GM12878 (cell line): ENCODE measurements at regions not wholly inside any gene's neighbourhood (a gene's known extent, or its start where the extent isn't known, plus 50 kb on each side); places are given as distances from the start of the nearest gene placed in this dataset.

Source experiments
- ATAC-seq: fragments of 200-7000 bp; cut with Tn5 transposase; 3 replicates; pipeline ENCODE4 v1.9.1; 2020; ENCODE audit warnings: mild to moderate bottlenecking, moderate library complexity
- BruUV-seq: library from RNA; stranded (reverse); fragments of 400-500 nt; replicated peaks from 2 replicates; lab custom pipeline; 2021; lab: Mats Ljungman, UMichigan
- CTCF ChIA-PET: fragments of 300-600 bp; sonication (Branson Sonifier 250); formaldehyde crosslinking; extraction: SDS; loops from one replicate; lab custom pipeline; 2021; ENCODE audit warnings: inconsistent platforms; lab: Yijun Ruan, JAX
- POLR2A ChIA-PET: fragments of 350-600 bp; formaldehyde crosslinking; extraction: SDS; loops from one replicate; lab custom pipeline; 2021; ENCODE audit warnings: inconsistent platforms; lab: Charles Lee
- RAD21 ChIA-PET: fragments of 300-600 bp; sonication (Branson Sonifier 250); formaldehyde crosslinking; loops from one replicate; lab custom pipeline; 2023; ENCODE audit warnings: antibody characterized with exemption; ENCODE audit not compliant: unreplicated experiment; lab: Charles Lee
- SMC1A ChIA-PET: fragments of 300-600 bp; sonication (Branson Sonifier 250); formaldehyde crosslinking; loops from one replicate; lab custom pipeline; 2023; ENCODE audit not compliant: unreplicated experiment, uncharacterized antibody; lab: Charles Lee
- DNase-seq: peaks from one replicate; pipeline ENCODE4 v3.0.0-alpha.2; 2011; ENCODE audit warnings: low read depth, low spot score
- FAIRE-seq: peaks from 3 replicates; lab custom pipeline; 2011; peaks lifted over from hg19 to GRCh38; lab: Jason Lieb, UNC
- H2AFZ ChIP-seq: 2 replicates; pipeline ENCODE4 v1.6.0; 2011; ENCODE audit warnings: low read depth, low read length, control low read depth; ENCODE audit not compliant: control insufficient read depth
- H3K27ac ChIP-seq: 2 replicates; pipeline ENCODE4 v1.5.1; 2011; ENCODE audit warnings: control low read depth; ENCODE audit not compliant: control insufficient read depth, insufficient read depth
- H3K27me3 ChIP-seq, 2 experiments: replicated peaks in 1 of 2; 2 replicates each; pipeline versions ENCODE4 v1.6.0 to v1.6.1; 2011; ENCODE audit warnings: low read length in 1 of 2; ENCODE audit not compliant: control insufficient read depth in 2 of 2, insufficient read depth in 2 of 2
- H3K36me3 ChIP-seq, 2 experiments: 2 replicates each; pipeline ENCODE4 v1.5.1; 2011; ENCODE audit warnings: low read length in 1 of 2; ENCODE audit not compliant: control insufficient read depth in 2 of 2, insufficient read depth in 2 of 2
- H3K4me1 ChIP-seq: 2 replicates; pipeline ENCODE4 v1.6.1; 2011; ENCODE audit warnings: mild to moderate bottlenecking, low read length, moderate library complexity, mixed read lengths; ENCODE audit not compliant: control insufficient read depth, insufficient read depth
- H3K4me2 ChIP-seq: 2 replicates; pipeline ENCODE4 v1.6.0; 2011; ENCODE audit warnings: control low read depth; ENCODE audit not compliant: control insufficient read depth, insufficient read depth
- H3K4me3 ChIP-seq: fragments of 200-600 bp; sonication (generic); 2 replicates; pipeline ENCODE4 v1.5.1; 2016
- H3K79me2 ChIP-seq: 2 replicates; pipeline ENCODE4 v1.6.0; 2011; ENCODE audit warnings: low read length; ENCODE audit not compliant: control insufficient read depth, insufficient read depth
- H3K9ac ChIP-seq: 2 replicates; pipeline ENCODE4 v1.8.0; 2011; ENCODE audit warnings: low read length, control low read depth, mixed read lengths; ENCODE audit not compliant: control insufficient read depth, insufficient read depth
- H3K9me3 ChIP-seq: replicated peaks from 3 replicates; pipeline ENCODE4 v1.5.1; 2011; ENCODE audit warnings: mild to moderate bottlenecking, low read length; ENCODE audit not compliant: control insufficient read depth, insufficient read depth
- H4K20me1 ChIP-seq: 2 replicates; pipeline ENCODE4 v1.6.0; 2011; ENCODE audit not compliant: control insufficient read depth, insufficient read depth
- EGR1 ChIP-seq, 2 experiments: IDR thresholded peaks; 1 replicate in 1 of 2; 2 replicates in 1 of 2; pipeline ENCODE4 v1.6.1; 2011 to 2012; ENCODE audit warnings: low read depth in 2 of 2, low read length in 2 of 2, borderline replicate concordance in 1 of 2, mild to moderate bottlenecking in 1 of 2, moderate library complexity in 1 of 2
- IKZF1 ChIP-seq: fragments of 450-650 bp; conservative IDR thresholded peaks from 2 replicates; pipeline ENCODE4 v1.6.1; 2017; ENCODE audit warnings: antibody characterized with exemption, mild to moderate bottlenecking
- KAT2A ChIP-seq: conservative IDR thresholded peaks from 2 replicates; pipeline ENCODE4 v1.6.1; 2011; ENCODE audit warnings: low read depth, low read length; ENCODE audit not compliant: control insufficient read depth
- KDM1A ChIP-seq: fragments of 200-600 bp; sonication (generic); IDR thresholded peaks from 2 replicates; pipeline ENCODE4 v1.6.1; 2016; ENCODE audit warnings: borderline replicate concordance
- NFIC ChIP-seq: IDR thresholded peaks from 2 replicates; pipeline ENCODE4 v1.6.1; 2012; ENCODE audit warnings: low read depth, mild to moderate bottlenecking, inconsistent platforms, low read length, moderate library complexity
- PAX5 ChIP-seq: IDR thresholded peaks from 2 replicates; pipeline ENCODE4 v1.6.1; 2011; ENCODE audit warnings: low read depth, low read length, borderline replicate concordance
- PKNOX1 ChIP-seq: fragments of 450-650 bp; IDR thresholded peaks from 2 replicates; pipeline ENCODE4 v1.6.1; 2016; ENCODE audit warnings: mild to moderate bottlenecking
- POU2F2 ChIP-seq: IDR thresholded peaks from 3 replicates; pipeline ENCODE4 v1.6.1; 2011; ENCODE audit warnings: low read depth, mild to moderate bottlenecking, low read length, borderline replicate concordance
- SIN3A ChIP-seq: IDR thresholded peaks from 2 replicates; pipeline ENCODE4 v1.6.1; 2012; ENCODE audit warnings: low read depth, low read length, improper control_type of control experiment
- SMAD1 ChIP-seq: fragments of 450-650 bp; IDR thresholded peaks from 2 replicates; pipeline ENCODE4 v1.6.1; 2018; ENCODE audit warnings: mild to moderate bottlenecking, low read depth; ENCODE audit not compliant: partially characterized antibody
- SREBF1 ChIP-seq: IDR thresholded peaks from 2 replicates; pipeline ENCODE4 v1.6.1; 2012; ENCODE audit warnings: mild to moderate bottlenecking, low read length
- TARDBP ChIP-seq: IDR thresholded peaks from 2 replicates; pipeline ENCODE4 v1.6.1; 2016; ENCODE audit warnings: borderline replicate concordance
- TCF7 ChIP-seq: IDR thresholded peaks from 2 replicates; pipeline ENCODE4 v1.6.1; 2014; ENCODE audit warnings: antibody characterized with exemption, borderline replicate concordance
- ZZZ3 ChIP-seq: IDR thresholded peaks from 2 replicates; pipeline ENCODE4 v1.6.1; 2011; ENCODE audit warnings: low read depth; ENCODE audit not compliant: control insufficient read depth, insufficient read length
- WGBS: methylation state at CpG from one replicate; pipeline ENCODE4 v1.1.6; 2016; ENCODE audit warnings: low lambda C conversion rate; ENCODE audit not compliant: insufficient replicate concordance, insufficient coverage; ENCODE audit errors: missing lambda C conversion rate; 5-methylcytosine and 5-hydroxymethylcytosine counted together
- in situ Hi-C: fragments of 300-500 bp; cut with MboI; formaldehyde crosslinking; loops from 9 replicates; pipeline ENCODE4 v1.14.3; 2018; ENCODE audit warnings: mixed read lengths
- intact Hi-C: fragments of 100-400 bp; cut with micrococcal nuclease; formaldehyde crosslinking; loops from one replicate; pipeline ENCODE4 v1.14.2; 2022; ENCODE audit not compliant: unreplicated experiment
- TF ChIP-seq, protein P1 (sequence below): IDR thresholded peaks from 2 replicates; pipeline ENCODE4 v1.6.1; 2011; ENCODE audit warnings: borderline replicate concordance, low read depth, mild to moderate bottlenecking, moderate library complexity, mixed read lengths, low read length; ENCODE audit not compliant: insufficient read depth; ENCODE audit errors: extremely low read length
- TF ChIP-seq, protein P2 (sequence below), 3 experiments: IDR thresholded peaks in 2 of 3; conservative IDR thresholded peaks in 1 of 3; 2 replicates each; pipeline ENCODE4 v1.5.1; 2011; ENCODE audit warnings: low read depth in 3 of 3, low read length in 3 of 3, mild to moderate bottlenecking in 3 of 3, control low read depth in 2 of 3, moderate library complexity in 2 of 3, inconsistent platforms in 1 of 3, mixed read lengths in 1 of 3; ENCODE audit not compliant: control insufficient read depth in 2 of 3, insufficient read depth in 1 of 3; ENCODE audit errors: extremely low read depth in 1 of 3
- TF ChIP-seq, protein P3 (sequence below): fragments of 150-350 bp; IDR thresholded peaks from 2 replicates; pipeline ENCODE4 v1.6.1; 2014; ENCODE audit warnings: mild to moderate bottlenecking, low read depth, low read length
- TF ChIP-seq, protein P4 (sequence below): fragments of 450-650 bp; IDR thresholded peaks from 2 replicates; pipeline ENCODE4 v1.6.1; 2017; ENCODE audit warnings: mild to moderate bottlenecking, low read depth, inconsistent platforms; ENCODE audit not compliant: poor library complexity, severe bottlenecking

- ATAC-seq = no peak
- intact Hi-C loops = no loop called here
- ChIA-PET POLR2A (no interaction called here), CTCF (interaction anchor here (5.8 kb wide), 1 partner anchor 196 kb away, joined by 206 read pairs; no protein-coding TSS in a partner anchor), RAD21 (no interaction called here), SMC1A (interaction anchor here (1.7 to 6.1 kb wide), 2 partner anchors 188 to 196 kb away, joined by 3 to 176 read pairs; no protein-coding TSS in a partner anchor)
- no TSS peak for BruUV-seq
- Histone ChIP-seq H3K9ac (no peak overlapping the region), H3K79me2 (no peaks in the 10 kb centered on the region), H3K9me3 (no peaks in the 10 kb centered on the region), H3K4me1 (no peaks in the 10 kb centered on the region), H4K20me1 (no peaks in the 10 kb centered on the region), H3K36me3 (no peaks in the 10 kb centered on the region), H3K4me3 (no peak overlapping the region), H2AFZ (no peak overlapping the region), H3K27me3 (no peaks in the 10 kb centered on the region; a peak in 1 of 4 replicates), H3K4me2 (no peak overlapping the region), H3K27ac (no peak overlapping the region)
- WGBS = 0% methylated on average over 2 of the region's 2 CpGs
- DNase-seq = no peak
- no peak for FAIRE-seq
- in situ Hi-C loops = no loop called here
- TF ChIP-seq, protein P1, sequence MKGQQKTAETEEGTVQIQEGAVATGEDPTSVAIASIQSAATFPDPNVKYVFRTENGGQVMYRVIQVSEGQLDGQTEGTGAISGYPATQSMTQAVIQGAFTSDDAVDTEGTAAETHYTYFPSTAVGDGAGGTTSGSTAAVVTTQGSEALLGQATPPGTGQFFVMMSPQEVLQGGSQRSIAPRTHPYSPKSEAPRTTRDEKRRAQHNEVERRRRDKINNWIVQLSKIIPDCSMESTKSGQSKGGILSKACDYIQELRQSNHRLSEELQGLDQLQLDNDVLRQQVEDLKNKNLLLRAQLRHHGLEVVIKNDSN = no peak
- TF ChIP-seq TARDBP (no peak), IKZF1 (no peak), TCF7 (no peak), POU2F2 (no peak), SREBF1 (no peak), EGR1 (IDR thresholded peaks at IDR 0.05; ENCODE audit: borderline replicate concordance in 1 of 2, low read depth in 2 of 2, low read length in 2 of 2) (no peak), KAT2A (no peak), PAX5 (no peak), NFIC (no peak), SIN3A (no peak), KDM1A (no peak), SMAD1 (no peak), ZZZ3 (no peak), PKNOX1 (no peak)
- TF ChIP-seq, protein P2, sequence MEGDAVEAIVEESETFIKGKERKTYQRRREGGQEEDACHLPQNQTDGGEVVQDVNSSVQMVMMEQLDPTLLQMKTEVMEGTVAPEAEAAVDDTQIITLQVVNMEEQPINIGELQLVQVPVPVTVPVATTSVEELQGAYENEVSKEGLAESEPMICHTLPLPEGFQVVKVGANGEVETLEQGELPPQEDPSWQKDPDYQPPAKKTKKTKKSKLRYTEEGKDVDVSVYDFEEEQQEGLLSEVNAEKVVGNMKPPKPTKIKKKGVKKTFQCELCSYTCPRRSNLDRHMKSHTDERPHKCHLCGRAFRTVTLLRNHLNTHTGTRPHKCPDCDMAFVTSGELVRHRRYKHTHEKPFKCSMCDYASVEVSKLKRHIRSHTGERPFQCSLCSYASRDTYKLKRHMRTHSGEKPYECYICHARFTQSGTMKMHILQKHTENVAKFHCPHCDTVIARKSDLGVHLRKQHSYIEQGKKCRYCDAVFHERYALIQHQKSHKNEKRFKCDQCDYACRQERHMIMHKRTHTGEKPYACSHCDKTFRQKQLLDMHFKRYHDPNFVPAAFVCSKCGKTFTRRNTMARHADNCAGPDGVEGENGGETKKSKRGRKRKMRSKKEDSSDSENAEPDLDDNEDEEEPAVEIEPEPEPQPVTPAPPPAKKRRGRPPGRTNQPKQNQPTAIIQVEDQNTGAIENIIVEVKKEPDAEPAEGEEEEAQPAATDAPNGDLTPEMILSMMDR (IDR thresholded peaks at IDR 0.05 in 2 of 3, conservative IDR thresholded peaks at IDR 0.05 in 1 of 3; ENCODE audit: control insufficient read depth in 2 of 3, extremely low read depth in 1 of 3, insufficient read depth in 1 of 3, low read depth in 3 of 3, low read length in 3 of 3) = no peak
- TF ChIP-seq, protein P3, sequence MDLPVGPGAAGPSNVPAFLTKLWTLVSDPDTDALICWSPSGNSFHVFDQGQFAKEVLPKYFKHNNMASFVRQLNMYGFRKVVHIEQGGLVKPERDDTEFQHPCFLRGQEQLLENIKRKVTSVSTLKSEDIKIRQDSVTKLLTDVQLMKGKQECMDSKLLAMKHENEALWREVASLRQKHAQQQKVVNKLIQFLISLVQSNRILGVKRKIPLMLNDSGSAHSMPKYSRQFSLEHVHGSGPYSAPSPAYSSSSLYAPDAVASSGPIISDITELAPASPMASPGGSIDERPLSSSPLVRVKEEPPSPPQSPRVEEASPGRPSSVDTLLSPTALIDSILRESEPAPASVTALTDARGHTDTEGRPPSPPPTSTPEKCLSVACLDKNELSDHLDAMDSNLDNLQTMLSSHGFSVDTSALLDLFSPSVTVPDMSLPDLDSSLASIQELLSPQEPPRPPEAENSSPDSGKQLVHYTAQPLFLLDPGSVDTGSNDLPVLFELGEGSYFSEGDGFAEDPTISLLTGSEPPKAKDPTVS = no peak
- TF ChIP-seq, protein P4, sequence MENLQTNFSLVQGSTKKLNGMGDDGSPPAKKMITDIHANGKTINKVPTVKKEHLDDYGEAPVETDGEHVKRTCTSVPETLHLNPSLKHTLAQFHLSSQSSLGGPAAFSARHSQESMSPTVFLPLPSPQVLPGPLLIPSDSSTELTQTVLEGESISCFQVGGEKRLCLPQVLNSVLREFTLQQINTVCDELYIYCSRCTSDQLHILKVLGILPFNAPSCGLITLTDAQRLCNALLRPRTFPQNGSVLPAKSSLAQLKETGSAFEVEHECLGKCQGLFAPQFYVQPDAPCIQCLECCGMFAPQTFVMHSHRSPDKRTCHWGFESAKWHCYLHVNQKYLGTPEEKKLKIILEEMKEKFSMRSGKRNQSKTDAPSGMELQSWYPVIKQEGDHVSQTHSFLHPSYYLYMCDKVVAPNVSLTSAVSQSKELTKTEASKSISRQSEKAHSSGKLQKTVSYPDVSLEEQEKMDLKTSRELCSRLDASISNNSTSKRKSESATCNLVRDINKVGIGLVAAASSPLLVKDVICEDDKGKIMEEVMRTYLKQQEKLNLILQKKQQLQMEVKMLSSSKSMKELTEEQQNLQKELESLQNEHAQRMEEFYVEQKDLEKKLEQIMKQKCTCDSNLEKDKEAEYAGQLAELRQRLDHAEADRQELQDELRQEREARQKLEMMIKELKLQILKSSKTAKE = no peak
These were observed 167.4 kb downstream of the SNAPC1 start for GRCh38 chr14:61929651-61930050.
